LoVo (cell line): ENCODE measurements at regions not wholly inside any gene's neighbourhood (a gene's known extent, or its start where the extent isn't known, plus 50 kb on each side); places are given as distances from the start of the nearest gene placed in this dataset.

ENCODE experiments used
- DNase-seq: peaks from one replicate; pipeline ENCODE4 v3.0.0-alpha.2; 2016; ENCODE audit warnings: low spot score

DNA sequence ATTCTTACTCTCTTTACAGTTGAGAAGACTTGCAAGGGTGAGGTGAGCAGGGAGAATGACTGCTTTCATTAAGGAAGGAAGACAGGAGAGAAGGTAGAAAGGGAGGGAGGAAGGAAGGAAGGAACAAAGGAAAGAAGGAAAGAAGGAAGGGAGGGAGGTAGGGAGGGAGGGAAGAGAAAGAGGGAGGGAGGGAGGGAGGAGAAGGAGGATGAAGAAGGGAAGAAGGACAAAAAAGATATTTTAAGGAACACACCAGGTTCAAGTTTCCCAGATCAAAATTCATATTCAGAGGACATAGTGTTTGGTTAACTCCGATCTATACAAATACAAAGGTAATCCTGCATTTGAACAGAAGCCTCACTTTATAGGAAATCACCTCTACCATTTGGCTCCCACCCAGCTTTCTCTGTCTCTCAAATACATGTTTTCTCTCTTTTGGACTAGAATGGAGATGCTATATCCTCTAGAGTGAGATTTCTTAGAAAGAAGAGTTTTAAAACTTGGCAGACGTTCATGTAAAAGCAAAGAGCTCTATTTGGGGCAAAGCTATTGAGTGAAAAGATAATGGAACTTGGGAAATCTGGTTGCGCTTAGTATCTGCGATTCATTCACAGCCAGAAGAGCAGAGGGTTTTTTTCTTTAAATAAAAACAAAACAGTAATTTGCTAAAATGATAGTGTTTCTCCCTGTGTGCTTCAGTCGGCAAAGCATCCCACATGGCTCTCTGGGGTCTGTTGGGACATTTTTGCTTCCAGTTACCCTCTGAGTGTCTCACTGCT lies 261.9 kb upstream of the LYZL1 start:
- no peak for DNase-seq

GRCh38 chr10:29028486-29028885 lies 260.4 kb upstream of the LYZL1 start:
- no peak for DNase-seq

- no peak for DNase-seq
Observed at GRCh38 chr10:29030900-29031299, 258.0 kb upstream of the LYZL1 start.

DNA sequence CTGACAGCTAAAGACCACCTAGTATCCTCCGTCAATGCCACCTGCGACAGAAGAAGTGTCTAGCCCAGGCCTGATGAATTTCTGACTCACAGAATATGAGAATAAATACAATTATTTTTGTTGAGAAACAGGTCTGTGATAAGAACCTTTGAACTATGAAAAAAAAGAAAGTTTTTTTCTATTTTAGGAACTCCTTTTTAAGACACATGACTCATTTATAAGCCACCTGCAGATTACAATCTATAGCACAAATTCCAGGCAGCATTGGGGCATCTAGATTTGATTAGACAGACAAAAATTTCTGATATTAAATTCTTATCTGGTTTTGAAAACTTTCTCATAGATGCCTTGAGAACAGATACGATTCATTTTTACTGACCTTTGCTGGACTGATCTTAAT lies 256.7 kb upstream of the LYZL1 start:
- DNase-seq, result peak; percentile 45

GRCh38 chr10:29033311-29033940 lies 255.4 kb upstream of the LYZL1 start:
- DNase-seq, result peak; percentile 8

DNA sequence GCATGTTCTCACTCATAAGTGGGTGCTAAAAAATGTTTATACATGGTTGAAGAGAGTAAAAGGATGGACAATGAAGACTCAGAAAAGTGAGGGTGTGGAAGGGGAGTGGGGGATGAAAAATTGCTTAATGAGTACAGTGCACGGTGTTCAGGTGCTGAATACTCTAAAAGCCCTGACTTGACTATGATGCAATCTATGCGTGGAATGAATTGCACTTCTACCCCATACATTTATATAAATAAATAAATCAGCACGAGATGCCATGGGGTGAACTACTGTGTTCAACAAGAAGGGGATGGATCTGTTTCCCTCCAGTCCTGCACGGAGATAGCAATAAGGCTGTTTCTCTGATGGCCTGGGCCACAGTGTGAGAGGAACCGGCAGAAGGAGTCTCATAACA lies 254.3 kb upstream of the LYZL1 start:
- DNase-seq, result no peak

- DNase-seq, result no peak
Observed at GRCh38 chr10:29035721-29036120, 253.1 kb upstream of the LYZL1 start.

GRCh38 chr10:29037348-29038113 lies 251.3 kb upstream of the LYZL1 start:
- no peak for DNase-seq

- DNase-seq, result no peak
Observed at GRCh38 chr10:29039091-29039490, 249.8 kb upstream of the LYZL1 start.

- DNase-seq, result no peak
Observed at GRCh38 chr10:29039677-29040189, 249.1 kb upstream of the LYZL1 start.

GRCh38 chr10:29041616-29042015 lies 247.3 kb upstream of the LYZL1 start:
- DNase-seq, result no peak

DNA sequence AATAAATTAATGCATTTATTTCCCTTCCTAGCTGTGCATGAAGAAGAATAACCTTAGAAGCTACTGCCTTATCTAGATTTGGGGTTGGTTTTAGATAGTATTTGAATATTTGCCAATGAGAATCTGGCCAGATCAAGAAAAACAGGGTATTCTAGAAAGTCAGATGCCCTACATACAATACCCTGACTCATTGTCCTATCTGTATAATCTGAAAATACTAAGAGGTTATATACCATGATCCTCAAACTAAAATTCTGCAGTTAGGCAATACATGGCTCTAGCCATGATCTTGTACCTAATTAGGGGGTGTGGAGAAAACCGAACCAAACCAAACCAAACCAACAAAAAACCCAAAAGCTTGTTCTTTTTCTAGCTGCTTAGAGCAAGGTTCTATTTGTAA lies 240.4 kb upstream of the LYZL1 start:
- no peak for DNase-seq

DNA sequence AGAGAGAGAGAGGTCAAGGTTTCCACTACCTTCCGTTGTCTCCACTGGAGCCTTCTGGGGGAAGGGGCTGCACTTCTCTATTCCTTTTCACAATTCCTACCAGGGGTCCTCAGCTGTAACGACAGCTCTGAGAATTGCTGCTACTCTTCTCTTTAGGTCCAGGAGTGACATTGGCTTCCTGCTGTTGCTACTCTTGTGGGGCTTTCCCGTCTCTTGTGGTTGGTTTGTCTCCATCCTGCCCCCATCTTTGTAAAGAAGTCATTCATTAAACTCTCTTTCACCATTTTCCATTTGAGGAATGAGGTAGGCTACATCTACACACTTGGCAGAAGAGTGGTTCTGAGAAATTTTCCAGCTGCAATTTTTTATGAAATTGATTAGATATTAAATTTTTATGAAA lies 238.8 kb upstream of the LYZL1 start:
- DNase-seq, result no peak

GRCh38 chr10:29055101-29055500 lies 233.8 kb upstream of the LYZL1 start:
- no peak for DNase-seq

- no peak for DNase-seq
Observed at GRCh38 chr10:29056729-29057128, 232.1 kb upstream of the LYZL1 start.

GRCh38 chr10:29057822-29058331 lies 231.0 kb upstream of the LYZL1 start:
- DNase-seq, result no peak

- no peak for DNase-seq
Observed at GRCh38 chr10:29063806-29064644, 224.8 kb upstream of the LYZL1 start.

DNA sequence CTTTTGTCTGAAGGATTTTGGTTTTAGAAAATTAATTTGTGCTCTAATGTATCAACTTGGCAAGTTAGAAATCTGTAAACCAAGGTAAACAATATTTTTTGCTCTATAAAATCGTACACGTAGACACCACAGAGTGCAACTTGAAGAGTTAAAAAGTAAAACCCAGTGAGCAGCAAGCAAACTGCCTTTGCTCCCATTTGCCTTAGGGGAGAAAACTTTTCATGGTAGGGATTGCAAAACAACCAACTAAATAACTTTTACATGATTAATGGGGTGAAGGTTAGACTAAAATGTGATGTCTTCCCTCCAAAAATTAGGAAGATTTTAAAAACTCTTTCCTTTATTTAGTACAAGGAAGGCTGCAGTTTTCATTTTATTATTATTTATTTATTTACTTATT lies 224.2 kb upstream of the LYZL1 start:
- no peak for DNase-seq

DNA sequence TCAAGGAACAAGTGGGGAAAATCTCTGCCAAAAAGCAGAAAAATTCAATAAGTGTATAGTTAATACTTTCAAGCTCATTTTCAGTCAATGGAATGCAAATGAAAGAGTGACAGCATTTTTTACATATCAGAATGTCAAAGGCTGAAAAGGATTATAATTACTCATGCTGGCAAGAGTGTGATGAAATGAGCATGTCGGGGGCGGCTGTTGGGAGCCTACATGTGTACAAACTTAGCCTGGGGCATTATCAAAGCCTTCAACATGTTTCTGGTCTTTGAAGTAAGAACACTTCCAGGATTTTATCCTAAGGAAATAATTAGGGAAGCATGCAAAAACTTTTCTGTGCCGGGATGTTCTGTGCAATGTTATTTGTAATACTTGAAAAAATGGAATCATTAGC lies 221.7 kb upstream of the LYZL1 start:
- DNase-seq, result no peak

GRCh38 chr10:29067628-29068027 lies 221.2 kb upstream of the LYZL1 start:
- no peak for DNase-seq

GRCh38 chr10:29068302-29068701 lies 220.6 kb upstream of the LYZL1 start:
- no peak for DNase-seq

DNA sequence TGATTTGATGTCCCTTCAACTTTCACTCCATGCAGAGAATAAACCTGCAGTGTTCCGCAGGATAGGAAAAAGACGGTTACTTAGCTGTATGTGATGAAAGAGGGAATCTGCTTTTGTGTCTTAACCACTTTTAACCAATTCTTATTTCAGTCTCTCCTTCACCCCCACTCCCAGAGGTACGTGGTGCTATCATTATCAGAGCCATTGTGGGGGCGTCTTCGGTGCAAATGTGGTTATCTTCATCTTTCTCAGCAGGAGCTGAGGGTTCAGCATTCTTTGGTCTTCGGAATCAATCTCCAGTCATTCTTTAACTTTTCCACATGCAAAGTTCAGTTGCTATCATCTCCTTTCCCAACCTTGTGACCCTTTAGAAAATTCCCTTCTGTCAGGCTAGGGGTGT lies 219.9 kb upstream of the LYZL1 start:
- no peak for DNase-seq
